ENCODE measurements at regions not wholly inside any gene's neighbourhood (a gene's known extent, or its start where the extent isn't known, plus 50 kb on each side); places are given as distances from the start of the nearest gene placed in this dataset.

DNA sequence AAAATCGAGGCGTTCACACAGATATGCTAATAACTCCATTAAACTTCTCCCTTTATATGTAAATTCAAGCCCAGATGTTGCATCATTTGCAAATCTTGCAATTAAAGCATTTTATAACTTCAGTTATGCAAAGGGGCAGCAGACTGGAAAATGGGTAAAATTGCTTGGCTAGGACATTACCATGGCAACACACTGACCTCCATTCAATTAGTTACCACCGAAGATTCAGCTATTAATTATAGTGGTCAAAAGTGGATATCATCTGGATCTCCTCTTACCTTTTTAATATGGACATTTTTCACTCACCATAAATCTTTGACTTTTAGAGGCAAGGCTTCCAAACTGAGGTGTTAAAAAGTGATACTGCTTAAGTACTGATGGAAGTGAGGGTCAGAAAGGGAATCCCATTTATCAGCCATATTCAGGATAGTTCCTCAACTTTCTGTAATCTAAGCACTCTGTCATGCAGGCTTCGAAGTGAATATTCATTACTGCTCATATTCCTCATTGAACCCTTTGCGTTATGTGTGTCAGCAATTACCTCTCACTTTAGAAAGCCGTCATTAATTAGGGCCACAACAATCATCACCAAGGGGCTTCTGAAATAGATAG, 386.2 kb upstream of the ROBO2 start:
- Histone ChIP-seq H4K20me1 (ENCODE audit: insufficient read depth, low read length) (no peaks in the 10 kb centered on the region), H3K36me3 (ENCODE audit: insufficient read depth, low read length) (no peaks in the 10 kb centered on the region), H3K9me3 (ENCODE audit: low read length) (no peaks in the 10 kb centered on the region), H3K4me3 (ENCODE audit: low read depth, low read length, poor library complexity, severe bottlenecking) (no peak overlapping the region), H3K79me2 (ENCODE audit: insufficient read depth, low read depth, low read length) (no peaks in the 10 kb centered on the region), H3K27ac (ENCODE audit: low read depth, low read length, poor library complexity, severe bottlenecking) (no peak overlapping the region), H3K4me2 (ENCODE audit: low read length) (no peak overlapping the region), H2AFZ (ENCODE audit: low read length) (no peak overlapping the region), H3K4me1 (ENCODE audit: insufficient read depth, low read length, poor library complexity, severe bottlenecking) (no peaks in the 10 kb centered on the region), H3K9me2 (ENCODE audit: insufficient read depth, low read length) (no peaks in the 10 kb centered on the region)
- DNase-seq (ENCODE audit: low spot score) = no peak
- intact Hi-C loops (cut with micrococcal nuclease; ENCODE audit: unreplicated experiment) = no loop called here
- BruUV-seq (replicated peaks) = no TSS peak
- TF ChIP-seq, protein P1, sequence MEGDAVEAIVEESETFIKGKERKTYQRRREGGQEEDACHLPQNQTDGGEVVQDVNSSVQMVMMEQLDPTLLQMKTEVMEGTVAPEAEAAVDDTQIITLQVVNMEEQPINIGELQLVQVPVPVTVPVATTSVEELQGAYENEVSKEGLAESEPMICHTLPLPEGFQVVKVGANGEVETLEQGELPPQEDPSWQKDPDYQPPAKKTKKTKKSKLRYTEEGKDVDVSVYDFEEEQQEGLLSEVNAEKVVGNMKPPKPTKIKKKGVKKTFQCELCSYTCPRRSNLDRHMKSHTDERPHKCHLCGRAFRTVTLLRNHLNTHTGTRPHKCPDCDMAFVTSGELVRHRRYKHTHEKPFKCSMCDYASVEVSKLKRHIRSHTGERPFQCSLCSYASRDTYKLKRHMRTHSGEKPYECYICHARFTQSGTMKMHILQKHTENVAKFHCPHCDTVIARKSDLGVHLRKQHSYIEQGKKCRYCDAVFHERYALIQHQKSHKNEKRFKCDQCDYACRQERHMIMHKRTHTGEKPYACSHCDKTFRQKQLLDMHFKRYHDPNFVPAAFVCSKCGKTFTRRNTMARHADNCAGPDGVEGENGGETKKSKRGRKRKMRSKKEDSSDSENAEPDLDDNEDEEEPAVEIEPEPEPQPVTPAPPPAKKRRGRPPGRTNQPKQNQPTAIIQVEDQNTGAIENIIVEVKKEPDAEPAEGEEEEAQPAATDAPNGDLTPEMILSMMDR (conservative IDR thresholded peaks at IDR 0.05; ENCODE audit: low read length) = no peak
- TF ChIP-seq EZH2phosphoT487 (IDR thresholded peaks at IDR 0.05; ENCODE audit: borderline replicate concordance, low read depth, low read length) = no peak
- ChIA-PET CTCF (ENCODE audit: unreplicated experiment) (no interaction called here), POLR2A (no interaction called here)

DNA sequence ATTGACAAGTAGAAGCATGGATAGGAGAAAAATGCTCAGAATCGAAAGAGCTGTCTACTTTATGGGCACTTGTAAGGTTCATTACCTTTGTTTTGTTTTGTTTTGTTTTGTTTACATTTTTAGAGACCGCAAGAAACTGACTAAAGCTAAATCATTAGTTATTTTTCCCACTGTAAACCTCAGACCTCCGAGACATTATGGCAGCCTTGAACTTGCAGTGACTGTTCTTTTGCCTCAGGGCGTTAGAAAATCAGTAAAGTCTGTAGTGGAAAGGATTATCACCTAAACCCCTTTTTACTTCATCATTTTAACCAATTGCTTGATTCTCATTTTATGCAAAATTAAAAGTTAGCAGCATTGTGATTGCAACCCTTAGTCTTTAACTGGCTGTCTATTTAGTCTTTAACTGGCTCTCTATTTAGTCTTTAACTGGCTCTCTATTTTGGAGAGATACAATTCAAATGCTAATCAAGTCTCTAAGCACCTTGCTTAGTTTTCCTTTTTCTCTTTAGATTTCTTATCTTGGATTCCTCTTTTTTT, 383.3 kb upstream of the ROBO2 start:
- no peak overlapping the region for H3K4me3 ChIP-seq (ENCODE audit: low read depth, low read length, poor library complexity, severe bottlenecking)
- no peak overlapping the region for H2AFZ ChIP-seq (ENCODE audit: low read length)
- CTCF ChIA-PET (ENCODE audit: unreplicated experiment) = no interaction called here
- H3K4me2 ChIP-seq (ENCODE audit: low read length) = no peak overlapping the region
- TF ChIP-seq, protein P1 (conservative IDR thresholded peaks at IDR 0.05; ENCODE audit: low read length) = no peak
- TF ChIP-seq EZH2phosphoT487 (IDR thresholded peaks at IDR 0.05; ENCODE audit: borderline replicate concordance, low read depth, low read length) = no peak
- no peaks in the 10 kb centered on the region for H3K36me3 ChIP-seq (ENCODE audit: insufficient read depth, low read length)
- intact Hi-C loops (cut with micrococcal nuclease; ENCODE audit: unreplicated experiment) = no loop called here
- H4K20me1 ChIP-seq (ENCODE audit: insufficient read depth, low read length) = no peaks in the 10 kb centered on the region
- no peaks in the 10 kb centered on the region for H3K79me2 ChIP-seq (ENCODE audit: insufficient read depth, low read depth, low read length)
- H3K4me1 ChIP-seq (ENCODE audit: insufficient read depth, low read length, poor library complexity, severe bottlenecking) = no peaks in the 10 kb centered on the region
- DNase-seq (ENCODE audit: low spot score) = no peak
- POLR2A ChIA-PET = no interaction called here
- H3K9me2 ChIP-seq (ENCODE audit: insufficient read depth, low read length) = no peaks in the 10 kb centered on the region
- no TSS peak for BruUV-seq (replicated peaks)
- H3K27ac ChIP-seq (ENCODE audit: low read depth, low read length, poor library complexity, severe bottlenecking) = no peak overlapping the region
- H3K9me3 ChIP-seq (ENCODE audit: low read length) = no peaks in the 10 kb centered on the region

DNA sequence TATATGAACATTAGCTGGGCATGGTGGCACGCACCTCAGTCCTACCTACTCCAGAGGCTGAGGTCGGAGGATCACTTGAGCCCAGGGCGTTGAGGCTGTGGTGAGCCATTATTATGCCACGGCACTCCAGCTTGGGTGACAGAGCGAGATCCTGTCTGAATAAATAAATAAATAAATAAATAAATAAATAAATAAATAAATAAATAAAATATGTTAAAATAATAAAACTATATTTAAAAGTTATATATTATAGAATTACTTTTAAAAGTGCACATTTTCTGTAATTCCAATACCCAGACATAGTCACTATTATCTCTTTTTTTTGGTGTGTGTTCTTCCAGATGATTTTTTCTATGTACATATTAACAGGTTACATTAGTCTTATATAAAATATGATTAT, 382.0 kb upstream of the ROBO2 start:
- no peak for DNase-seq (ENCODE audit: low spot score)
- ChIA-PET CTCF (ENCODE audit: unreplicated experiment) (no interaction called here), POLR2A (interaction anchor here (0.6 kb wide), 1 partner anchor 1007 kb away, joined by 3 read pairs; no protein-coding TSS in a partner anchor)
- no peaks in the 10 kb centered on the region for H3K79me2 ChIP-seq (ENCODE audit: insufficient read depth, low read depth, low read length)
- H2AFZ ChIP-seq (ENCODE audit: low read length) = no peak overlapping the region
- BruUV-seq (replicated peaks) = no TSS peak
- H3K4me1 ChIP-seq (ENCODE audit: insufficient read depth, low read length, poor library complexity, severe bottlenecking) = no peaks in the 10 kb centered on the region
- intact Hi-C loops (cut with micrococcal nuclease; ENCODE audit: unreplicated experiment) = no loop called here
- H3K27ac ChIP-seq (ENCODE audit: low read depth, low read length, poor library complexity, severe bottlenecking) = no peak overlapping the region
- no peaks in the 10 kb centered on the region for H3K36me3 ChIP-seq (ENCODE audit: insufficient read depth, low read length)
- no peaks in the 10 kb centered on the region for H3K9me2 ChIP-seq (ENCODE audit: insufficient read depth, low read length)
- no peaks in the 10 kb centered on the region for H3K9me3 ChIP-seq (ENCODE audit: low read length)
- TF ChIP-seq EZH2phosphoT487 (IDR thresholded peaks at IDR 0.05; ENCODE audit: borderline replicate concordance, low read depth, low read length) = no peak
- TF ChIP-seq, protein P1 (conservative IDR thresholded peaks at IDR 0.05; ENCODE audit: low read length) = no peak
- no peaks in the 10 kb centered on the region for H4K20me1 ChIP-seq (ENCODE audit: insufficient read depth, low read length)
- H3K4me2 ChIP-seq (ENCODE audit: low read length) = no peak overlapping the region
- H3K4me3 ChIP-seq (ENCODE audit: low read depth, low read length, poor library complexity, severe bottlenecking) = no peak overlapping the region
